DMS153 treated with DMSO at 0.1 percent for 48 hours (cell line): ENCODE measurements at regions not wholly inside any gene's neighbourhood (a gene's known extent, or its start where the extent isn't known, plus 50 kb on each side); places are given as distances from the start of the nearest gene placed in this dataset.

ENCODE experiments used
- DNase-seq: peaks from one replicate; lab custom pipeline; 2025; ENCODE audit not compliant: unreplicated experiment; lab: John Stamatoyannopoulos, UW

GRCh38 chr16:35363510-35363909 lies 1904.1 kb downstream of the TP53TG3F start:
- DNase-seq = no peak

- no peak for DNase-seq
Measured at GRCh38 chr16:35364263-35364662, 1904.9 kb downstream of the TP53TG3F start.

GRCh38 chr16:35365675-35366074 lies 1906.3 kb downstream of the TP53TG3F start:
- no peak for DNase-seq

GRCh38 chr16:35370617-35371016 lies 1911.2 kb downstream of the TP53TG3F start:
- DNase-seq = no peak

- no peak for DNase-seq
Measured at GRCh38 chr16:35377142-35377541, 1917.7 kb downstream of the TP53TG3F start.

- DNase-seq = no peak
Measured at GRCh38 chr16:35386619-35387018, 1927.2 kb downstream of the TP53TG3F start.

GRCh38 chr16:35391328-35391727 lies 1931.9 kb downstream of the TP53TG3F start:
- no peak for DNase-seq

GRCh38 chr16:35398180-35398579 lies 1938.8 kb downstream of the TP53TG3F start:
- DNase-seq = no peak

- no peak for DNase-seq
Measured at GRCh38 chr16:35399133-35399532, 1939.7 kb downstream of the TP53TG3F start.

- DNase-seq = no peak
Measured at GRCh38 chr16:35404273-35404672, 1944.9 kb downstream of the TP53TG3F start.

- no peak for DNase-seq
Measured at GRCh38 chr16:35405526-35405925, 1946.1 kb downstream of the TP53TG3F start.

GRCh38 chr16:35409503-35409902 lies 1950.1 kb downstream of the TP53TG3F start:
- DNase-seq = no peak

GRCh38 chr16:35410438-35410837 lies 1951.0 kb downstream of the TP53TG3F start:
- no peak for DNase-seq

- DNase-seq = no peak
Measured at GRCh38 chr16:35411156-35411555, 1951.7 kb downstream of the TP53TG3F start.

GRCh38 chr16:35414139-35414538 lies 1954.7 kb downstream of the TP53TG3F start:
- no peak for DNase-seq

- DNase-seq = no peak
Measured at GRCh38 chr16:35414563-35414962, 1955.2 kb downstream of the TP53TG3F start.

- DNase-seq = no peak
Measured at GRCh38 chr16:35425270-35425669, 1965.9 kb downstream of the TP53TG3F start.

GRCh38 chr16:35431829-35432663 lies 1972.6 kb downstream of the TP53TG3F start:
- no peak for DNase-seq

- DNase-seq = no peak
Measured at GRCh38 chr16:35440875-35441274, 1981.5 kb downstream of the TP53TG3F start.

- no peak for DNase-seq
Measured at GRCh38 chr16:35447010-35447558, 1987.7 kb downstream of the TP53TG3F start.

GRCh38 chr16:35449663-35450062 lies 1990.3 kb downstream of the TP53TG3F start:
- DNase-seq = no peak

GRCh38 chr16:35450648-35451047 lies 1991.2 kb downstream of the TP53TG3F start:
- DNase-seq = no peak

- DNase-seq = no peak
Measured at GRCh38 chr16:35452471-35452870, 1993.1 kb downstream of the TP53TG3F start.
